ENCODE measurements at regions not wholly inside any gene's neighbourhood (a gene's known extent, or its start where the extent isn't known, plus 50 kb on each side); places are given as distances from the start of the nearest gene placed in this dataset.

GRCh38 chrX:10288373-10288975, 131.7 kb downstream of the CLCN4 start:
- DNase-seq (ENCODE audit: low spot score): no peak

- DNase-seq (ENCODE audit: low spot score): no peak
Observed at GRCh38 chrX:10296576-10296975, 139.8 kb downstream of the CLCN4 start.

- DNase-seq (ENCODE audit: low spot score): no peak
Observed at GRCh38 chrX:10310511-10310910, 153.7 kb downstream of the CLCN4 start.

GRCh38 chrX:10314530-10315104, 157.8 kb downstream of the CLCN4 start:
- no peak for DNase-seq (ENCODE audit: low spot score)

- no peak for DNase-seq (ENCODE audit: low spot score)
Observed at GRCh38 chrX:10325611-10326010, 168.8 kb downstream of the CLCN4 start.

GRCh38 chrX:10326578-10326977, 169.8 kb downstream of the CLCN4 start:
- DNase-seq (ENCODE audit: low spot score): peak; percentile 39

- peak; percentile 49 for DNase-seq (ENCODE audit: low spot score)
Observed at GRCh38 chrX:10327651-10328050, 170.9 kb downstream of the CLCN4 start.

GRCh38 chrX:10329984-10330383, 173.2 kb downstream of the CLCN4 start:
- DNase-seq (ENCODE audit: low spot score): no peak

GRCh38 chrX:10341309-10341708, 184.5 kb downstream of the CLCN4 start:
- no peak for DNase-seq (ENCODE audit: low spot score)

GRCh38 chrX:10350221-10350620, 193.4 kb downstream of the CLCN4 start:
- no peak for DNase-seq (ENCODE audit: low spot score)

- no peak for DNase-seq (ENCODE audit: low spot score)
Observed at GRCh38 chrX:10350981-10351380, 194.2 kb downstream of the CLCN4 start.

GRCh38 chrX:10352536-10352935, 195.8 kb downstream of the CLCN4 start:
- no peak for DNase-seq (ENCODE audit: low spot score)

GRCh38 chrX:10356979-10357378, 200.2 kb downstream of the CLCN4 start:
- no peak for DNase-seq (ENCODE audit: low spot score)

- DNase-seq (ENCODE audit: low spot score): no peak
Observed at GRCh38 chrX:10358958-10359357, 202.2 kb downstream of the CLCN4 start.

- DNase-seq (ENCODE audit: low spot score): no peak
Observed at GRCh38 chrX:10360116-10360515, 203.3 kb downstream of the CLCN4 start.

GRCh38 chrX:10365532-10366265, 208.9 kb downstream of the CLCN4 start:
- DNase-seq (ENCODE audit: low spot score): no peak

GRCh38 chrX:10367406-10367805, 210.6 kb downstream of the CLCN4 start:
- no peak for DNase-seq (ENCODE audit: low spot score)

GRCh38 chrX:10370976-10371375, 214.2 kb downstream of the CLCN4 start:
- no peak for DNase-seq (ENCODE audit: low spot score)

GRCh38 chrX:10377427-10377826, 220.7 kb downstream of the CLCN4 start:
- DNase-seq (ENCODE audit: low spot score): no peak

- DNase-seq (ENCODE audit: low spot score): no peak
Observed at GRCh38 chrX:10379878-10380277, 223.1 kb downstream of the CLCN4 start.

GRCh38 chrX:10380300-10380699, 223.5 kb downstream of the CLCN4 start:
- DNase-seq (ENCODE audit: low spot score): no peak

GRCh38 chrX:10381193-10381592, 224.4 kb downstream of the CLCN4 start:
- DNase-seq (ENCODE audit: low spot score): no peak

GRCh38 chrX:10387011-10387410, 230.2 kb downstream of the CLCN4 start:
- no peak for DNase-seq (ENCODE audit: low spot score)

- DNase-seq (ENCODE audit: low spot score): no peak
Observed at GRCh38 chrX:10390187-10390586, 230.2 kb downstream of the MID1 start.
